ENCODE measurements at regions not wholly inside any gene's neighbourhood (a gene's known extent, or its start where the extent isn't known, plus 50 kb on each side); places are given as distances from the start of the nearest gene placed in this dataset.

GRCh38 chr18:57900906-57901435 lies 97.9 kb upstream of the ATP8B1 start:
- TF ChIP-seq ZFX (IDR thresholded peaks at IDR 0.05; ENCODE audit: borderline replicate concordance) (no peak), CTCF (IDR thresholded peaks at IDR 0.05) (no peak)
- H3K27ac ChIP-seq: no peak overlapping the region

GRCh38 chr18:57898506-57899124 lies 95.5 kb upstream of the ATP8B1 start:
- TF ChIP-seq ZFX (IDR thresholded peaks at IDR 0.05; ENCODE audit: borderline replicate concordance) (no peak), CTCF (IDR thresholded peaks at IDR 0.05) (no peak)
- no peak overlapping the region for H3K27ac ChIP-seq

- no peak overlapping the region for H3K27ac ChIP-seq
- TF ChIP-seq CTCF (IDR thresholded peaks at IDR 0.05) (no peak), ZFX (IDR thresholded peaks at IDR 0.05; ENCODE audit: borderline replicate concordance) (no peak)
Measured at GRCh38 chr18:57895182-57895581, 92.1 kb upstream of the ATP8B1 start.

- no peak for TF ChIP-seq CTCF (IDR thresholded peaks at IDR 0.05)
- no peak for TF ChIP-seq ZFX (IDR thresholded peaks at IDR 0.05; ENCODE audit: borderline replicate concordance)
- no peak overlapping the region for H3K27ac ChIP-seq
Measured at GRCh38 chr18:57891707-57892391, 88.7 kb upstream of the ATP8B1 start.

- H3K27ac ChIP-seq: no peak overlapping the region
- TF ChIP-seq CTCF (IDR thresholded peaks at IDR 0.05): no peak
- no peak for TF ChIP-seq ZFX (IDR thresholded peaks at IDR 0.05; ENCODE audit: borderline replicate concordance)
Measured at GRCh38 chr18:57890266-57890665, 87.2 kb upstream of the ATP8B1 start.

GRCh38 chr18:57889841-57890240 lies 86.7 kb upstream of the ATP8B1 start:
- TF ChIP-seq ZFX (IDR thresholded peaks at IDR 0.05; ENCODE audit: borderline replicate concordance) (no peak), CTCF (IDR thresholded peaks at IDR 0.05) (no peak)
- H3K27ac ChIP-seq: no peak overlapping the region

Data from 22Rv1 (cell line).